HG02642 (cell line): ENCODE measurements at regions not wholly inside any gene's neighbourhood (a gene's known extent, or its start where the extent isn't known, plus 50 kb on each side); places are given as distances from the start of the nearest gene placed in this dataset.
A peak's percentile ranks its signal among the peaks of the same experiment; 100 is the strongest.
"Not testable (repeated sequence)": the region's sequence is repeated elsewhere in the genome, so short reads cannot be mapped to it uniquely, and the experiment has no call there.

Source experiments
- ATAC-seq: cut with Tn5 transposase; IDR thresholded peaks from one replicate; pipeline ENCODE4 v1.9.1; 2021; ENCODE audit warnings: mild to moderate bottlenecking; ENCODE audit not compliant: unreplicated experiment, poor library complexity

DNA sequence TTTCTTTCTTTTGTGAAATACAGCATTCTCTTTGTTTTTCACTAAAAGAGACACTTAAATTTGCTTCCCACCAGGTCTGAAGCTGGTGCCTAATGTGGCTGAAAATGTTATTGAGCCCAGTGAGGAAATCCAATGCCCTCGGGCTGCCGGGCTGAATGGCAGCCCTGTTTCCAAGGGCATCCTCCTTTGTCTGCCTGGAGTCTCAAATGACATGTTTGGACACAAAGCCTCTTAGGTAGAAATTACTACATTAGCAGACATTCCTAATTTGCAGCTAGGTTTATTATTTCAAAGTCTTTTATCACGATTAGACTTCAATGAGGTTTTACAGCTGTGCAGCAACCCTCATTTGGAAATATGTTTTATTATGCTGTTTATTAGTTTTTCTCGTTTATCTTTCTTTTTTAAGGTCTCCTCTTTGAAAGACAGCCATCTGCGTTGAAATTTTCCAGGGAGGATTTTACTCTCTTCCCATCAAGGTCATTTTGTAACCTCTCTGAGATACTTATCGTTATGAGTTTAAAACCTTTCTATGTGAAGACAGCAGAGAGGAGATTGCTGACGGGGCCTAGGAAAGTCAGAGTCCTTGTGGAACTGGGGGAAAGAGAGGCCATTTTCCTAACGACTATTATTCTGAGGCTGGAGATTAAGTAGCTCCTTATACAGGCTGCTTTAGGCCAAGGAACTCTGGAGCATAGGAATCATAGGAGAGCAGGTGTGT is 59.0 kb upstream of the ZNF532 start:
- ATAC-seq = no peak

DNA sequence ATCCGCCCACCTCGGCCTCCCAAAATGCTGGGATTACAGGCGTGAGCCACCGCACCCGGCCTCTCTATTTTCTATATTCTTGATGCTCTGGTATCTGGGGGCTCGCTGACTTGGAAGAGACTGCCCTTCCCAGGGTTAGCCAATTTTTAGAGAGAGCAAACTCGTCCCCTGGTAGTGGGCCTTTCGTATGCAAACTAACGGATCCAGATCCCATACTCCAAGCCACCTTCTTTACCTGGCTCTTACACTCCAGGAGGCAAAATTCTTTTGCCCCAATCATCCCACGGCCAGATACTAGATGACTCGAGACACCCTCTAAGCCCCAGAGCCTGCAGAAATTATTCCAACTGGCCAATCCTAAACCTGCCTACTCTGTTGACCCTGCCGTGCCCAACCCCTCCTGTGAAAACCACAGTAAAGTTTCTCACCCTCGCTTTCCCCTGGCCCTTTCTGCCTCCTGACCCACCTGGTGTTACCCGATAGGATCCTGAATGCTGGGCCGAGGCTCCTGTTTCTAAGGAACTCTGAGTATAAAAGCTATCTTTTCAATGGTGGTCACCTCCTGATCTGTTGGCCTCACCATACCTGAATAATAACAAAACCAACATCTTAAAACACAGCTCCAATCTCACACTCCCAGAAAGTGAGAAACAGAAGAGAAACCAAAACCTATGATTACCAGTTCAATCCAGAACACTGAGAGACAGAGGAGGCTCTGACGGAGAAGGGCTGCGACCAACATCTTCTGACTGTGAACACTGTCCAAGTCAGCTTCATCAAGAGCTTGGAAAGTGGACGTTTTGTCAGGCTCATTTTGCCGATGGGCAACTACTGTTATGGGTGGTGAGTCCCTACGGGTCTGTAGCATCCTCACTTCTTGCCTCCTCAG is 57.6 kb upstream of the ZNF532 start:
- ATAC-seq = peak; percentile 90

DNA sequence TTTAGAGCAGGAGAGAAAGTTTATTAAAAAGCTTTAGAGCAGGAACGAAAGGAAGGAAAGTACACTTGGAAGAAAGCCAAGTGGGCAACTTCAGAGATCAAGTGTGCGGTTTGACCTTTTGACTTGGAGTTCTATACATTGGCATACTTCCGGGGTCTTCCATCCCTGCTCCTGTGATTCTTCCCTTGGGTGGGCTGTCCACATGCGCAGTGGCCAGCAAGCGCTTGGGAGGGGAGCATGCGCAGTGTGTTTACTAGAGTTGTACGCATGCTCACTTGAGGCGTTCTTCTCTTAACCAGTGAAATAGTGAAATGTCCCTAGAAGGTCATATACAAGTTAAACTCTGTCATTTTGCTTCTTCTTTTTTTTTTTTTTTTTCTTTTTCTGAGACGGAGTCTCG is 56.9 kb upstream of the ZNF532 start:
- no peak for ATAC-seq

DNA sequence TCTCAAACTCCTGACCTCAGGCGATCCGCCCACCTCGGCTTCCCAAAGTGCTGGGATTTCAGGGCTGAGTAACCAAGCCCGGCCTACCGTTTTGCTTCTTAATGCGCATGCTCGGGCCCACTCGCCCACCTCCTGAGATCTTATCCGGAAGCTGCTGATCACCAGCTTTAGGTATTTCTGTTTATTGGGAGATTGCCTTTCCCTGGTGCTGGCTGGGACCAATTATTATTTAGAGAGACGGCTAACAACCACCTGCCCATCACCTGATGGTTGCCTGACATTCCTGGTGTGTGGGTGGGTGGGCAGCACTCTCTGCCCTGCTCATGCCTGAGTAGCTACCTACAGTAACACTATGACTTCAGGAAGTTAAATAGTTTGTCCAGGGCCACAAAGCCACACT is 56.3 kb upstream of the ZNF532 start:
- no peak for ATAC-seq

DNA sequence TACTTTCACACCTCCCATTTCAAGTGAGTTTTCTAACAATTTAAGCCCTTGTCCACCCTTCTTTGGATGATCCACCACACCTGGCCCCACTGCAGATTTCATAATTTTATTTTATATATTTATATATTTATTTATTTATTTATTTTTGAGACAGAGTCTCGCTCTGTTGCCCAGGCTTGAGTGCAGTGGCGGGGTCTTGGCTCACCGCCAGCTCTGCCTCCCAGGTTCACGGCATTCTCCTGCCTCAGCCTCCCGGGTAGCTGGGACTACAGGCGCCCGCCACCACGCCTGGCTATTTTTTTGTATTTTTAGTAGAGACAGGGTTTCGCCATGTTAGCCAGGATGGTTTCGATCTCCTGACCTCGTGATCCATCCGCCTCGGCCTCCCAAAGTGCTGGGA is 52.8 kb upstream of the ZNF532 start:
- ATAC-seq = not testable (repeated sequence)

DNA sequence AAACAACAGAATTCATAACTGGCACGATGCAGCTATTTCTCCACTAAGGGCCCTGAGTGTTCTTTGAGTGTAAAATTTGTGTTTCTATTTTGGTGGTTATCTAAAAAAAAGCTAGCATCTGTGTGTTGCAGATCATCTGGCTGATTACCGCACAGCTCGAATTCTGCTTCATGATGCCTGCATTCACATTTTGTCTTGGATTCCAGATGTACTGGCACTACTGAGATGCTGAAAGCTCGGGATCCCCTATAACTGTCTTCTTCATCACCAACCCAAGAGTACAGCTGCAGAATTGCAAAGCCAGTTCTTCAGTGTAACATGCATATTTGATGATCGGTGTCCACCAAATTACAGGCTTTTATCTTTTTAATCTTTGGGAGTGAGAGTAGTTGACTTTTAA is 51.6 kb upstream of the ZNF532 start:
- ATAC-seq = no peak

DNA sequence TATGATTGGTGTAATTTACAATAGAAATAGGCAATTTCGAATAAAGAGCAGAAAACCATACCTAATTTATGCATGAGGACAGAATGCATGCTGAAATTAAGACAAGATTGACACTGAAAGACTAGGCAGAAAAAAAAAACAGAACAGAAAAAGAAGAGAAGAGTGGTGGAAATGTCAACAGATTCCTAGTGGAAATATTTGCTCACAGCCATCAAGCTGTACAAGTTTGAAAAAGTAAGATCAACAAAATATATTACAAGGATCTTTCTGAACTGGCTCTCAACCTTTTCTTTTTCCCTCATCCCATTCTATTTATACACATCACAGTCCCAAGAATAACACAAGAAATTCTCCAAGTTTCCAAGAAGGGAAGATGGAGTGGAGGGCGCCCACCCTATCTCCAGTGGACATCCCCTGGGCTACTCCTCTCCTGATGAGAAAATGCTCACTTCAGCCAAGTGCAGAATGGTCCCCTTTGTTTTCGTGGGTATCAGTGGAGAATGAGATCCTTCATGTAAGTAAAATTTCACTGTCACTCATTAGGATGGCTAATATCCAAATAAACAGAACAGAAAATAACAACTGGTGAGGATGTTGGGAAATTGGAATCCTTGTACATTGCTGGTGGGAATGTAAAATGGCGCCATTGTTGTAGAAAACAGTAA is 51.0 kb upstream of the ZNF532 start:
- ATAC-seq = no peak

DNA sequence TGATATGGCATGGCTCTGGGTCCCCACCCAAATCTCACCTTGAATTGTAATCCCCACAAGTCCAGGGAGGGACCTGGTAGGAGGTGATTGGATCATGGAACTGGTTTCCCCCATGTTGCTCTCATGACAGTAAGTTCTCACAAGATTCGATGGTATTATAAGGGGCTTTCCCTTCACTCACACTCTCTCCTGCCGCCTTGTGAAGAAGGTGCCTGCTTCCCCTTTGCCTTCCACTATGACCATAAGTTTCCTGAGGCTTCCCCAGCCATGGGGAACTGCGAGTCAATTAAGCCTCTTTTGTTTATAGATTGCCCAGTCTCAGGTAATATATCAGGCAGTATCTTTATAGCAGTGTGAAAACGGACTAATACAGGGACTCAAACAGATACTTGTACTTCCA is 50.4 kb upstream of the ZNF532 start:
- no peak for ATAC-seq
